GM12878 (cell line): ENCODE measurements at regions not wholly inside any gene's neighbourhood (a gene's known extent, or its start where the extent isn't known, plus 50 kb on each side); places are given as distances from the start of the nearest gene placed in this dataset.

Source experiments
- ATAC-seq: fragments of 200-7000 bp; cut with Tn5 transposase; 3 replicates; pipeline ENCODE4 v1.9.1; 2020; ENCODE audit warnings: mild to moderate bottlenecking, moderate library complexity
- BruUV-seq: library from RNA; stranded (reverse); fragments of 400-500 nt; replicated peaks from 2 replicates; lab custom pipeline; 2021; lab: Mats Ljungman, UMichigan
- CTCF ChIA-PET: fragments of 300-600 bp; sonication (Branson Sonifier 250); formaldehyde crosslinking; extraction: SDS; loops from one replicate; lab custom pipeline; 2021; ENCODE audit warnings: inconsistent platforms; lab: Yijun Ruan, JAX
- POLR2A ChIA-PET: fragments of 350-600 bp; formaldehyde crosslinking; extraction: SDS; loops from one replicate; lab custom pipeline; 2021; ENCODE audit warnings: inconsistent platforms; lab: Charles Lee
- RAD21 ChIA-PET: fragments of 300-600 bp; sonication (Branson Sonifier 250); formaldehyde crosslinking; loops from one replicate; lab custom pipeline; 2023; ENCODE audit warnings: antibody characterized with exemption; ENCODE audit not compliant: unreplicated experiment; lab: Charles Lee
- SMC1A ChIA-PET: fragments of 300-600 bp; sonication (Branson Sonifier 250); formaldehyde crosslinking; loops from one replicate; lab custom pipeline; 2023; ENCODE audit not compliant: unreplicated experiment, uncharacterized antibody; lab: Charles Lee
- DNase-seq: peaks from one replicate; pipeline ENCODE4 v3.0.0-alpha.2; 2011; ENCODE audit warnings: low read depth, low spot score
- FAIRE-seq: peaks from 3 replicates; lab custom pipeline; 2011; peaks lifted over from hg19 to GRCh38; lab: Jason Lieb, UNC
- H2AFZ ChIP-seq: 2 replicates; pipeline ENCODE4 v1.6.0; 2011; ENCODE audit warnings: low read depth, low read length, control low read depth; ENCODE audit not compliant: control insufficient read depth
- H3K27ac ChIP-seq: 2 replicates; pipeline ENCODE4 v1.5.1; 2011; ENCODE audit warnings: control low read depth; ENCODE audit not compliant: control insufficient read depth, insufficient read depth
- H3K27me3 ChIP-seq, 2 experiments: replicated peaks in 1 of 2; 2 replicates each; pipeline versions ENCODE4 v1.6.0 to v1.6.1; 2011; ENCODE audit warnings: low read length in 1 of 2; ENCODE audit not compliant: control insufficient read depth in 2 of 2, insufficient read depth in 2 of 2
- H3K36me3 ChIP-seq, 2 experiments: 2 replicates each; pipeline ENCODE4 v1.5.1; 2011; ENCODE audit warnings: low read length in 1 of 2; ENCODE audit not compliant: control insufficient read depth in 2 of 2, insufficient read depth in 2 of 2
- H3K4me1 ChIP-seq: 2 replicates; pipeline ENCODE4 v1.6.1; 2011; ENCODE audit warnings: mild to moderate bottlenecking, low read length, moderate library complexity, mixed read lengths; ENCODE audit not compliant: control insufficient read depth, insufficient read depth
- H3K4me2 ChIP-seq: 2 replicates; pipeline ENCODE4 v1.6.0; 2011; ENCODE audit warnings: control low read depth; ENCODE audit not compliant: control insufficient read depth, insufficient read depth
- H3K4me3 ChIP-seq: fragments of 200-600 bp; sonication (generic); 2 replicates; pipeline ENCODE4 v1.5.1; 2016
- H3K79me2 ChIP-seq: 2 replicates; pipeline ENCODE4 v1.6.0; 2011; ENCODE audit warnings: low read length; ENCODE audit not compliant: control insufficient read depth, insufficient read depth
- H3K9ac ChIP-seq: 2 replicates; pipeline ENCODE4 v1.8.0; 2011; ENCODE audit warnings: low read length, control low read depth, mixed read lengths; ENCODE audit not compliant: control insufficient read depth, insufficient read depth
- H3K9me3 ChIP-seq: replicated peaks from 3 replicates; pipeline ENCODE4 v1.5.1; 2011; ENCODE audit warnings: mild to moderate bottlenecking, low read length; ENCODE audit not compliant: control insufficient read depth, insufficient read depth
- H4K20me1 ChIP-seq: 2 replicates; pipeline ENCODE4 v1.6.0; 2011; ENCODE audit not compliant: control insufficient read depth, insufficient read depth
- CBX5 ChIP-seq: sonication (generic); IDR thresholded peaks from 2 replicates; pipeline ENCODE4 v1.6.1; 2016; ENCODE audit warnings: low read depth, moderate library complexity, mild to moderate bottlenecking, inconsistent platforms
- ETV6 ChIP-seq, 2 experiments: fragments of 450-650 bp in 1 of 2; IDR thresholded peaks in 1 of 2; conservative IDR thresholded peaks in 1 of 2; 2 replicates each; pipeline ENCODE4 v1.6.1; 2014; ENCODE audit warnings: antibody characterized with exemption in 1 of 2, borderline replicate concordance in 1 of 2, low read depth in 1 of 2, mild to moderate bottlenecking in 1 of 2, moderate library complexity in 1 of 2
- HDAC2 ChIP-seq: fragments of 200-600 bp; sonication (generic); IDR thresholded peaks from 2 replicates; pipeline ENCODE4 v1.6.1; 2017
- SP1 ChIP-seq: IDR thresholded peaks from one replicate; pipeline ENCODE4 v1.6.1; 2011; ENCODE audit warnings: low read depth, low read length
- WGBS: methylation state at CpG from one replicate; pipeline ENCODE4 v1.1.6; 2016; ENCODE audit warnings: low lambda C conversion rate; ENCODE audit not compliant: insufficient replicate concordance, insufficient coverage; ENCODE audit errors: missing lambda C conversion rate; 5-methylcytosine and 5-hydroxymethylcytosine counted together
- in situ Hi-C: fragments of 300-500 bp; cut with MboI; formaldehyde crosslinking; loops from 9 replicates; pipeline ENCODE4 v1.14.3; 2018; ENCODE audit warnings: mixed read lengths
- intact Hi-C: fragments of 100-400 bp; cut with micrococcal nuclease; formaldehyde crosslinking; loops from one replicate; pipeline ENCODE4 v1.14.2; 2022; ENCODE audit not compliant: unreplicated experiment
- TF ChIP-seq, protein P1 (sequence below): IDR thresholded peaks from 2 replicates; pipeline ENCODE4 v1.6.1; 2011; ENCODE audit warnings: mild to moderate bottlenecking, low read depth, low read length, moderate library complexity; ENCODE audit not compliant: insufficient replicate concordance
- TF ChIP-seq, protein P2 (sequence below): fragments of 150-350 bp; IDR thresholded peaks from 2 replicates; pipeline ENCODE4 v1.6.1; 2016; ENCODE audit warnings: low read depth, low read length
- TF ChIP-seq, protein P3 (sequence below): fragments of 450-650 bp; formaldehyde crosslinking; IDR thresholded peaks from 2 replicates; pipeline ENCODE4 v1.4.0; 2022; ENCODE audit warnings: mild to moderate bottlenecking, moderate library complexity

DNA sequence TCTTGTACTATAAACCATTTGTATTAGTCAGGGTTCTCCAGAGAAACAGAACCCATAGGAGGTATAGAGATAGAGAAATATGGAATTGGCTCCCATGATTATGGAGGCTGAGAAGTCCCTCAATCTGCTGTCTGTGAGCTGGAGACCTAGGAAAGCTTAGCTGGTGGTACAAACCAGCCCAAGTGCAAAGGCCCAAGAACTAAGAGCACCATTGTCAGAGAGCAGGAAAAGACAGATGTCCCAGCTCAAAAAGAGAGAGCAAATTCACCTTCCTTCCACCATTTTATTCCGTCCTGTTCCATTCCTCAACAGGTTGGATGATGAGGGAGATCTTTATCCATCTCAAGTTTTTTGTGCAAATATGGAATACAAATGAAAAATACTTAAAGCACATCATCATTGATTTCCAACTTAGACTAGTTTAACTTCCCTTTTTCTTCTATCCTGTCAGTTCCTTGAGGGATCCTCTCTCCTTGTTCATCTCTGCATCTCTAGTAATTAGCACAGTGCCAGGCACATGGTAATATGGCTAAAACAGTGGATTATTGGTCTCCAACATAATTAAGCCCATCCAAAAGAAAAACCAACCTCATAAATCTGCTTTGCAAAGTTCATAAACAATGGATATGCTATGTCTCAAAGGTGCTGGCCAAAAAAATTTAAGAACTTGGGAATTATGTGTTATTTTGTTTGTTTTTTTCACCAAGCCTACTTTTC lies 83.1 kb upstream of the PIK3CG start:
- H3K9ac ChIP-seq, result no peak overlapping the region
- H3K4me3 ChIP-seq, result no peak overlapping the region
- WGBS, result 0% methylated on average over 1 of the region's 1 CpG
- H3K9me3 ChIP-seq, result no peaks in the 10 kb centered on the region; the same call in 2 of the 3 replicates
- TF ChIP-seq SP1 (no peak), CBX5 (no peak), ETV6 (conservative IDR thresholded peaks at IDR 0.05 in 1 of 2, IDR thresholded peaks at IDR 0.05 in 1 of 2; ENCODE audit: borderline replicate concordance in 1 of 2, low read depth in 1 of 2) (no peak), HDAC2 (no peak)
- TF ChIP-seq, protein P1, sequence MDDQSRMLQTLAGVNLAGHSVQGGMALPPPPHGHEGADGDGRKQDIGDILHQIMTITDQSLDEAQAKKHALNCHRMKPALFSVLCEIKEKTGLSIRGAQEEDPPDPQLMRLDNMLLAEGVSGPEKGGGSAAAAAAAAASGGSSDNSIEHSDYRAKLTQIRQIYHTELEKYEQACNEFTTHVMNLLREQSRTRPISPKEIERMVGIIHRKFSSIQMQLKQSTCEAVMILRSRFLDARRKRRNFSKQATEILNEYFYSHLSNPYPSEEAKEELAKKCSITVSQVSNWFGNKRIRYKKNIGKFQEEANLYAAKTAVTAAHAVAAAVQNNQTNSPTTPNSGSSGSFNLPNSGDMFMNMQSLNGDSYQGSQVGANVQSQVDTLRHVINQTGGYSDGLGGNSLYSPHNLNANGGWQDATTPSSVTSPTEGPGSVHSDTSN, result no peak
- TF ChIP-seq, protein P2, sequence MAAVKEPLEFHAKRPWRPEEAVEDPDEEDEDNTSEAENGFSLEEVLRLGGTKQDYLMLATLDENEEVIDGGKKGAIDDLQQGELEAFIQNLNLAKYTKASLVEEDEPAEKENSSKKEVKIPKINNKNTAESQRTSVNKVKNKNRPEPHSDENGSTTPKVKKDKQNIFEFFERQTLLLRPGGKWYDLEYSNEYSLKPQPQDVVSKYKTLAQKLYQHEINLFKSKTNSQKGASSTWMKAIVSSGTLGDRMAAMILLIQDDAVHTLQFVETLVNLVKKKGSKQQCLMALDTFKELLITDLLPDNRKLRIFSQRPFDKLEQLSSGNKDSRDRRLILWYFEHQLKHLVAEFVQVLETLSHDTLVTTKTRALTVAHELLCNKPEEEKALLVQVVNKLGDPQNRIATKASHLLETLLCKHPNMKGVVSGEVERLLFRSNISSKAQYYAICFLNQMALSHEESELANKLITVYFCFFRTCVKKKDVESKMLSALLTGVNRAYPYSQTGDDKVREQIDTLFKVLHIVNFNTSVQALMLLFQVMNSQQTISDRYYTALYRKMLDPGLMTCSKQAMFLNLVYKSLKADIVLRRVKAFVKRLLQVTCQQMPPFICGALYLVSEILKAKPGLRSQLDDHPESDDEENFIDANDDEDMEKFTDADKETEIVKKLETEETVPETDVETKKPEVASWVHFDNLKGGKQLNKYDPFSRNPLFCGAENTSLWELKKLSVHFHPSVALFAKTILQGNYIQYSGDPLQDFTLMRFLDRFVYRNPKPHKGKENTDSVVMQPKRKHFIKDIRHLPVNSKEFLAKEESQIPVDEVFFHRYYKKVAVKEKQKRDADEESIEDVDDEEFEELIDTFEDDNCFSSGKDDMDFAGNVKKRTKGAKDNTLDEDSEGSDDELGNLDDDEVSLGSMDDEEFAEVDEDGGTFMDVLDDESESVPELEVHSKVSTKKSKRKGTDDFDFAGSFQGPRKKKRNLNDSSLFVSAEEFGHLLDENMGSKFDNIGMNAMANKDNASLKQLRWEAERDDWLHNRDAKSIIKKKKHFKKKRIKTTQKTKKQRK, result no peak
- TF ChIP-seq, protein P3, sequence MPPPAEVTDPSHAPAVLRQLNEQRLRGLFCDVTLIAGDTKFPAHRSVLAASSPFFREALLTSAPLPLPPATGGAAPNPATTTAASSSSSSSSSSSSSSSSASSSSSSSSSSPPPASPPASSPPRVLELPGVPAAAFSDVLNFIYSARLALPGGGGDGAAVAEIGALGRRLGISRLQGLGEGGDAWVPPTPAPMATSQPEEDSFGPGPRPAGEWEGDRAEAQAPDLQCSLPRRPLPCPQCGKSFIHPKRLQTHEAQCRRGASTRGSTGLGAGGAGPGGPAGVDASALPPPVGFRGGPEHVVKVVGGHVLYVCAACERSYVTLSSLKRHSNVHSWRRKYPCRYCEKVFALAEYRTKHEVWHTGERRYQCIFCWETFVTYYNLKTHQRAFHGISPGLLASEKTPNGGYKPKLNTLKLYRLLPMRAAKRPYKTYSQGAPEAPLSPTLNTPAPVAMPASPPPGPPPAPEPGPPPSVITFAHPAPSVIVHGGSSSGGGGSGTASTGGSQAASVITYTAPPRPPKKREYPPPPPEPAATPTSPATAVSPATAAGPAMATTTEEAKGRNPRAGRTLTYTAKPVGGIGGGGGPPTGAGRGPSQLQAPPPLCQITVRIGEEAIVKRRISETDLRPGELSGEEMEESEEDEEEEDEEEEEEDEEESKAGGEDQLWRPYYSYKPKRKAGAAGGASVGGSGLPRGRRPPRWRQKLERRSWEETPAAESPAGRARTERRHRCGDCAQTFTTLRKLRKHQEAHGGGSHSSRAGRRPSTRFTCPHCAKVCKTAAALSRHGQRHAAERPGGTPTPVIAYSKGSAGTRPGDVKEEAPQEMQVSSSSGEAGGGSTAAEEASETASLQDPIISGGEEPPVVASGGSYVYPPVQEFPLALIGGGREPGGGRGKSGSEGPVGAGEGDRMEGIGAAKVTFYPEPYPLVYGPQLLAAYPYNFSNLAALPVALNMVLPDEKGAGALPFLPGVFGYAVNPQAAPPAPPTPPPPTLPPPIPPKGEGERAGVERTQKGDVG (CRISPR knock-in tag), result no peak
- TF ChIP-seq, all 136 proteins: peak for 0
- Histone ChIP-seq H3K36me3 (no peaks in the 10 kb centered on the region), H4K20me1 (no peaks in the 10 kb centered on the region), H2AFZ (no peak overlapping the region), H3K27ac (no peak overlapping the region), H3K4me2 (no peak overlapping the region), H3K4me1 (no peaks in the 10 kb centered on the region), H3K27me3 (peaks cover 0 to 2% of the 10 kb centered on the region in 2 experiments; a peak in 2 of 4 replicates), H3K79me2 (no peaks in the 10 kb centered on the region)
- CTCF ChIA-PET, result interaction anchor here (0.7 to 1.6 kb wide), 4 partner anchors 19 to 327 kb away, joined by 3 to 5 read pairs (median 4); no protein-coding TSS in a partner anchor
- no TSS peak for BruUV-seq
- in situ Hi-C loops (no loop called here), intact Hi-C loops (loop anchor here (5.0 kb wide), 1 partner anchor 125 kb away; no protein-coding TSS in a partner anchor)
- DNase-seq, result no peak
- RAD21 ChIA-PET, result interaction anchor here (1.2 kb wide), 1 partner anchor 239 kb away, joined by 3 read pairs; no protein-coding TSS in a partner anchor
- no peak for ATAC-seq
- POLR2A ChIA-PET, result no interaction called here
- no peak for FAIRE-seq
- SMC1A ChIA-PET, result interaction anchor here (1.2 to 1.8 kb wide), 4 partner anchors 11 to 368 kb away, joined by 3 to 5 read pairs (median 4); no protein-coding TSS in a partner anchor
